Spleen (tissue), 11 donors: ENCODE measurements at regions not wholly inside any gene's neighbourhood (a gene's known extent, or its start where the extent isn't known, plus 50 kb on each side); places are given as distances from the start of the nearest gene placed in this dataset.
"Not testable (repeated sequence)": the region's sequence is repeated elsewhere in the genome, so short reads cannot be mapped to it uniquely, and the experiment has no call there.

Experiments used
- DNase-seq: peaks from one replicate; pipeline ENCODE4 v3.0.0-alpha.2; 2020
- H3K27ac ChIP-seq, 8 donors: fragments of 200-600 bp; sonication (generic) in 7 of 8; 1 replicate in 4 of 8; 2 replicates in 4 of 8; pipeline versions ENCODE4 v1.5.0 to v1.8.0; 2016 to 2021; ENCODE audit warnings: inconsistent platforms in 4 of 8, mild to moderate bottlenecking in 4 of 8, moderate library complexity in 1 of 8
- H3K27me3 ChIP-seq, 7 donors: fragments of 200-600 bp; sonication (generic) in 6 of 7; replicated peaks in 1 of 7; 1 replicate in 4 of 7; 2 replicates in 3 of 7; pipeline versions ENCODE4 v1.5.0 to v1.8.0; 2016 to 2021; ENCODE audit warnings: inconsistent platforms in 3 of 7, mild to moderate bottlenecking in 1 of 7
- H3K36me3 ChIP-seq, 6 donors: fragments of 200-600 bp; sonication (generic) in 5 of 6; 1 replicate in 4 of 6; 2 replicates in 2 of 6; pipeline versions ENCODE4 v1.5.0 to v1.8.0; 2016 to 2021; ENCODE audit warnings: inconsistent platforms in 2 of 6
- H3K4me1 ChIP-seq, 6 donors: fragments of 200-600 bp; sonication (generic) in 5 of 6; 1 replicate in 3 of 6; 2 replicates in 3 of 6; pipeline versions ENCODE4 v1.5.0 to v1.8.0; 2016 to 2021; ENCODE audit warnings: inconsistent platforms in 3 of 6
- H3K4me3 ChIP-seq, 8 donors: fragments of 200-600 bp; sonication (generic) in 7 of 8; 1 replicate in 4 of 8; 2 replicates in 4 of 8; pipeline versions ENCODE4 v1.5.0 to v1.8.0; 2016 to 2021; ENCODE audit warnings: inconsistent platforms in 4 of 8, mild to moderate bottlenecking in 4 of 8, moderate library complexity in 2 of 8
- H3K9me3 ChIP-seq, 8 donors: fragments of 200-600 bp; sonication (generic) in 7 of 8; 1 replicate in 4 of 8; 2 replicates in 4 of 8; pipeline versions ENCODE4 v1.5.0 to v1.8.0; 2016 to 2021; ENCODE audit warnings: inconsistent platforms in 4 of 8
- POLR2A ChIP-seq, 3 donors: fragments of 450-650 bp; IDR thresholded peaks; one replicate each; pipeline ENCODE4 v1.5.1; 2017; ENCODE audit warnings: antibody characterized with exemption in 3 of 3, mild to moderate bottlenecking in 1 of 3
- POLR2AphosphoS5 ChIP-seq, 3 donors: sonication (generic); formaldehyde crosslinking; IDR thresholded peaks; one replicate each; pipeline ENCODE4 v1.5.1; 2017; ENCODE audit warnings: antibody characterized with exemption in 3 of 3
- WGBS, 5 donors: extraction: QIAGEN DNeasy Blood & Tissue Kit in 3 of 5; methylation state at CpG; one replicate each; pipeline versions ENCODE4 v1.1.5 to v1.1.7; 2013 to 2018; 5-methylcytosine and 5-hydroxymethylcytosine counted together
- intact Hi-C: fragments of 100-400 bp; cut with DNase I; formaldehyde crosslinking; loops from one replicate; pipeline ENCODE4 v1.15.0; 2023; ENCODE audit warnings: low total_unique reads
- TF ChIP-seq, protein P1 (sequence below), 11 experiments: fragments of 200-600 bp in 7 of 11; fragments of 450-650 bp in 4 of 11; sonication (generic) in 4 of 11; IDR thresholded peaks in 8 of 11; conservative IDR thresholded peaks in 3 of 11; 1 replicate in 7 of 11; 2 replicates in 4 of 11; pipeline versions ENCODE4 v1.4.0 to v1.8.0; 2016 to 2021; ENCODE audit warnings: antibody characterized with exemption in 11 of 11, inconsistent platforms in 4 of 11, mild to moderate bottlenecking in 1 of 11
- donor health status: healthy with polysubstance abuse.
- donor health status: DM: no; HTN: no; CAD: no; lungs with moderate emphysema.
- donor health status: DM: no; HTN: no; CAD: no.
- donor health status: Bipolar disorder and iron deficiency.
- donor health status: healthy.
- donor health status: DM: no; HTN: no; CAD: no.
- donor health status: DM: yes; HTN: yes; CAD: no.

GRCh38 chr1:209113521-209113920, 470.0 kb upstream of the CAMK1G start:
- no peak overlapping the region for H3K27ac ChIP-seq
- no peaks in the 10 kb centered on the region for H3K4me1 ChIP-seq
- no peak overlapping the region for H3K4me3 ChIP-seq
- H3K27me3 ChIP-seq: no peaks in the 10 kb centered on the region
- H3K9me3 ChIP-seq: no peaks in the 10 kb centered on the region
- intact Hi-C loops: no loop called here
- no peaks in the 10 kb centered on the region for H3K36me3 ChIP-seq
- 62 to 80% (median 68%) methylated on average over 5 of the region's 5 CpGs for WGBS, 5 donors
- TF ChIP-seq POLR2A (IDR thresholded peaks at IDR 0.05): no peak
- TF ChIP-seq, protein P1, sequence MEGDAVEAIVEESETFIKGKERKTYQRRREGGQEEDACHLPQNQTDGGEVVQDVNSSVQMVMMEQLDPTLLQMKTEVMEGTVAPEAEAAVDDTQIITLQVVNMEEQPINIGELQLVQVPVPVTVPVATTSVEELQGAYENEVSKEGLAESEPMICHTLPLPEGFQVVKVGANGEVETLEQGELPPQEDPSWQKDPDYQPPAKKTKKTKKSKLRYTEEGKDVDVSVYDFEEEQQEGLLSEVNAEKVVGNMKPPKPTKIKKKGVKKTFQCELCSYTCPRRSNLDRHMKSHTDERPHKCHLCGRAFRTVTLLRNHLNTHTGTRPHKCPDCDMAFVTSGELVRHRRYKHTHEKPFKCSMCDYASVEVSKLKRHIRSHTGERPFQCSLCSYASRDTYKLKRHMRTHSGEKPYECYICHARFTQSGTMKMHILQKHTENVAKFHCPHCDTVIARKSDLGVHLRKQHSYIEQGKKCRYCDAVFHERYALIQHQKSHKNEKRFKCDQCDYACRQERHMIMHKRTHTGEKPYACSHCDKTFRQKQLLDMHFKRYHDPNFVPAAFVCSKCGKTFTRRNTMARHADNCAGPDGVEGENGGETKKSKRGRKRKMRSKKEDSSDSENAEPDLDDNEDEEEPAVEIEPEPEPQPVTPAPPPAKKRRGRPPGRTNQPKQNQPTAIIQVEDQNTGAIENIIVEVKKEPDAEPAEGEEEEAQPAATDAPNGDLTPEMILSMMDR (IDR thresholded peaks at IDR 0.05 in 8 of 11, conservative IDR thresholded peaks at IDR 0.05 in 3 of 11): no peak
- no peak for TF ChIP-seq POLR2AphosphoS5 (IDR thresholded peaks at IDR 0.05)
- no peak for DNase-seq

GRCh38 chr1:209116705-209117104, 466.8 kb upstream of the CAMK1G start:
- Histone ChIP-seq H3K27me3 (no peaks in the 10 kb centered on the region), H3K4me1 (no peaks in the 10 kb centered on the region), H3K9me3 (no peaks in the 10 kb centered on the region), H3K4me3 (no peak overlapping the region), H3K27ac (no peak overlapping the region), H3K36me3 (no peaks in the 10 kb centered on the region)
- WGBS, 5 donors: 94 to 100% (median 95%) methylated on average over 1 of the region's 1 CpG
- TF ChIP-seq POLR2AphosphoS5 (IDR thresholded peaks at IDR 0.05): no peak
- no peak for TF ChIP-seq POLR2A (IDR thresholded peaks at IDR 0.05)
- TF ChIP-seq, protein P1 (IDR thresholded peaks at IDR 0.05 in 8 of 11, conservative IDR thresholded peaks at IDR 0.05 in 3 of 11): no peak
- intact Hi-C loops: no loop called here
- DNase-seq: no peak

DNA sequence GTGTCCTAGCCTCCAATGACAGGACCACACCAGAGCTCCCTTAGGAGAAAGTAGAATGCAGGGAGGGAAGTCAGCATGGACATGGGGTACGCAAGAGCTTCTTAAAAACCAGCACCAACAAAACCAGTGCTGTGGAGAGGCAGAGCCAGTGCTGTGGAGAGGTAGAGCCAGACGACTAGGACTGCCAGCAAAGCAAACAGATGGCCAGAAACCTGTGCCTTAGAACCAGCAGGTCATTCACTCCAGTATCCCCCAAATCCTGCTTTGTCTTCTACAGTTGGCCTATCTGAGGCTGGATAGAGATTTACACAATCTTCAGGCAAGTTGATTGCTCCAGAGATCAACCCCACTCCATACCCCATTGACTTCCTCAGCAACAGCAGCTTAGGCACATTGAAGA, 459.9 kb upstream of the CAMK1G start:
- intact Hi-C loops: no loop called here
- Histone ChIP-seq H3K27ac (no peak overlapping the region), H3K27me3 (no peaks in the 10 kb centered on the region), H3K4me3 (no peak overlapping the region), H3K36me3 (no peaks in the 10 kb centered on the region), H3K9me3 (peaks cover 0 to 6% (median 0%) of the 10 kb centered on the region in 8 donors), H3K4me1 (no peaks in the 10 kb centered on the region)
- TF ChIP-seq POLR2AphosphoS5 (IDR thresholded peaks at IDR 0.05): no peak
- TF ChIP-seq, protein P1 (IDR thresholded peaks at IDR 0.05 in 8 of 11, conservative IDR thresholded peaks at IDR 0.05 in 3 of 11): no peak
- no peak for TF ChIP-seq POLR2A (IDR thresholded peaks at IDR 0.05)
- no peak for DNase-seq
- WGBS, 5 donors: 48 to 74% (median 60%) methylated on average over 2 of the region's 2 CpGs

- H3K4me3 ChIP-seq, H3K9me3 ChIP-seq, DNase-seq, H3K27me3 ChIP-seq, H3K27ac ChIP-seq, intact Hi-C loops, H3K36me3 ChIP-seq, H3K4me1 ChIP-seq: not testable (repeated sequence)
- WGBS, 5 donors: 95 to 100% (median 97%) methylated on average over 8 to 25 of the region's 32 CpGs; no CpG with 5 or more reads in 2 of the 5 donors
These were observed 454.4 kb upstream of the CAMK1G start for GRCh38 chr1:209129091-209129490.

DNA sequence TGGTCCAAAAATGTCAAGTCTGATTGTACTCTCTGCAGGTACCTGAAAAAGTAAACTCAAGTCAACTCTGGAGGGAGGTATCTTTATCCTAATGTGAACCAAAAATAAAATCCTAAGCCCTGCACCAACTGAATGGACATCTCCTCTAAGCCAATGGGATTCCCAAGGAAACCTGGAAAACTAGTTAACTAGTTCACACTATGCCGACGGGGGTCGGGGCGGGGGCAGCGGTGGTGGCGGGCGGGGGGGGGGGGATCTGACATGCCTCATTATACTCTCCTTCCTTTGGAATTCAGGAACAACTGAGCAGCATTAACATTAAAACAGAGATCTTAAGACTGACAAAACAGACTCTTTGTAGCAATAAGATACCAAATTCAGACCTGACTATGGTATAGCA, 452.6 kb upstream of the CAMK1G start:
- WGBS, 5 donors: 74 to 94% (median 82%) methylated on average over 7 of the region's 7 CpGs
- Histone ChIP-seq H3K4me3 (no peak overlapping the region), H3K4me1 (no peaks in the 10 kb centered on the region), H3K9me3 (peaks cover 0 to 13% (median 0%) of the 10 kb centered on the region in 8 donors), H3K27me3 (peaks cover 0 to 3% (median 0%) of the 10 kb centered on the region in 7 donors), H3K36me3 (no peaks in the 10 kb centered on the region), H3K27ac (no peak overlapping the region)
- no peak for DNase-seq
- TF ChIP-seq, protein P1 (IDR thresholded peaks at IDR 0.05 in 8 of 11, conservative IDR thresholded peaks at IDR 0.05 in 3 of 11): no peak
- TF ChIP-seq POLR2A (IDR thresholded peaks at IDR 0.05) (no peak), POLR2AphosphoS5 (IDR thresholded peaks at IDR 0.05) (no peak)
- intact Hi-C loops: no loop called here
